Mesenchymal stem cell (in vitro differentiated cells and primary cell): ENCODE measurements at regions not wholly inside any gene's neighbourhood (a gene's known extent, or its start where the extent isn't known, plus 50 kb on each side); places are given as distances from the start of the nearest gene placed in this dataset.

ENCODE experiments used
- DNase-seq: peaks from one replicate; pipeline ENCODE4 v3.0.0-alpha.2; 2013
- H2AFZ ChIP-seq: one replicate; pipeline ENCODE4 v1.6.1; 2013; ENCODE audit warnings: low read depth, mild to moderate bottlenecking, control low read depth, inconsistent platforms, low read length, moderate library complexity
- H2AK5ac ChIP-seq: 2 replicates; pipeline ENCODE4 v1.6.1; 2013; ENCODE audit warnings: low read length, moderate library complexity, mild to moderate bottlenecking, inconsistent platforms; ENCODE audit not compliant: severe bottlenecking
- H2BK120ac ChIP-seq: one replicate; pipeline ENCODE4 v1.6.1; 2013; ENCODE audit warnings: low read depth, mild to moderate bottlenecking, inconsistent platforms, low read length, moderate library complexity
- H2BK12ac ChIP-seq, 2 experiments: one replicate each; pipeline ENCODE4 v1.6.1; 2013; ENCODE audit warnings: inconsistent platforms in 2 of 2, low read length in 2 of 2, mild to moderate bottlenecking in 2 of 2, moderate library complexity in 2 of 2, control low read depth in 1 of 2
- H2BK15ac ChIP-seq: one replicate; pipeline ENCODE4 v1.6.1; 2013; ENCODE audit warnings: mild to moderate bottlenecking, low read depth, inconsistent platforms; ENCODE audit not compliant: poor library complexity, severe bottlenecking
- H2BK5ac ChIP-seq: 2 replicates; pipeline ENCODE4 v1.6.1; 2013; ENCODE audit warnings: low read depth, mild to moderate bottlenecking, low read length, control low read depth, inconsistent platforms; ENCODE audit not compliant: poor library complexity, severe bottlenecking
- H3K14ac ChIP-seq, 2 experiments: one replicate each; pipeline ENCODE4 v1.6.1; 2013; ENCODE audit warnings: inconsistent platforms in 2 of 2, low read length in 2 of 2, control low read depth in 1 of 2, mild to moderate bottlenecking in 1 of 2, moderate library complexity in 1 of 2
- H3K18ac ChIP-seq, 2 experiments: one replicate each; pipeline ENCODE4 v1.6.1; 2013; ENCODE audit warnings: inconsistent platforms in 2 of 2, low read length in 2 of 2, control low read depth in 1 of 2, low read depth in 1 of 2, mild to moderate bottlenecking in 1 of 2
- H3K23ac ChIP-seq, 2 experiments: one replicate each; pipeline ENCODE4 v1.6.1; 2013; ENCODE audit warnings: inconsistent platforms in 2 of 2, low read length in 2 of 2, mild to moderate bottlenecking in 2 of 2, moderate library complexity in 2 of 2, control low read depth in 1 of 2
- H3K27ac ChIP-seq: 2 replicates; pipeline ENCODE4 v1.5.1; 2013; ENCODE audit warnings: mild to moderate bottlenecking, moderate library complexity, low read length, control low read depth, inconsistent platforms; ENCODE audit not compliant: poor library complexity, severe bottlenecking
- H3K27me3 ChIP-seq, 2 experiments: 2 replicates each; pipeline versions ENCODE4 v1.6.1 to v1.7.0; 2013; ENCODE audit warnings: low read length in 2 of 2, mild to moderate bottlenecking in 2 of 2, moderate library complexity in 2 of 2, control low read depth in 1 of 2, inconsistent platforms in 1 of 2; ENCODE audit not compliant: control insufficient read depth in 1 of 2, insufficient read depth in 1 of 2
- H3K36me3 ChIP-seq, 2 experiments: 2 replicates each; pipeline versions ENCODE4 v1.6.1 to v1.7.0; 2013; ENCODE audit warnings: low read length in 2 of 2, control low read depth in 1 of 2, inconsistent platforms in 1 of 2, low read depth in 1 of 2, mild to moderate bottlenecking in 1 of 2; ENCODE audit not compliant: insufficient read depth in 2 of 2, control insufficient read depth in 1 of 2
- H3K4ac ChIP-seq, 2 experiments: one replicate each; pipeline ENCODE4 v1.6.1; 2013; ENCODE audit warnings: inconsistent platforms in 2 of 2, low read length in 2 of 2, mild to moderate bottlenecking in 2 of 2, moderate library complexity in 2 of 2, control low read depth in 1 of 2, low read depth in 1 of 2
- H3K4me1 ChIP-seq: 2 replicates; pipeline ENCODE4 v1.6.1; 2013; ENCODE audit warnings: low read depth, low read length, control low read depth; ENCODE audit not compliant: control insufficient read depth, insufficient read depth
- H3K4me2 ChIP-seq: 2 replicates; pipeline ENCODE4 v1.6.1; 2013; ENCODE audit warnings: low read length, mild to moderate bottlenecking, inconsistent platforms; ENCODE audit not compliant: poor library complexity, severe bottlenecking
- H3K4me3 ChIP-seq, 2 experiments: 2 replicates each; pipeline versions ENCODE4 v1.5.1 to v1.7.0; 2013; ENCODE audit warnings: low read length in 2 of 2, mild to moderate bottlenecking in 2 of 2, control low read depth in 1 of 2, low read depth in 1 of 2; ENCODE audit not compliant: insufficient read depth in 1 of 2
- H3K79me1 ChIP-seq: replicated peaks from 2 replicates; pipeline ENCODE4 v1.6.1; 2013; ENCODE audit warnings: mild to moderate bottlenecking, control low read depth, low read length, inconsistent platforms; ENCODE audit not compliant: poor library complexity, severe bottlenecking
- H3K9ac ChIP-seq: 2 replicates; pipeline ENCODE4 v1.7.0; 2013; ENCODE audit warnings: mild to moderate bottlenecking, low read length, moderate library complexity
- H3K9me3 ChIP-seq: 2 replicates; pipeline ENCODE4 v1.7.0; 2013; ENCODE audit warnings: mild to moderate bottlenecking, low read length; ENCODE audit not compliant: control insufficient read depth
- H4K8ac ChIP-seq: one replicate; pipeline ENCODE4 v1.6.1; 2013; ENCODE audit warnings: inconsistent platforms, mild to moderate bottlenecking, low read length, moderate library complexity
- H4K91ac ChIP-seq: one replicate; pipeline ENCODE4 v1.6.1; 2013; ENCODE audit warnings: mild to moderate bottlenecking, low read length, inconsistent platforms
- WGBS: methylation state at CpG from one replicate; pipeline ENCODE4 v1.1.7; 2013; ENCODE audit warnings: mixed read lengths; 5-methylcytosine and 5-hydroxymethylcytosine counted together

GRCh38 chr5:17796142-17796541 is 161.9 kb downstream of the TAF11L14 start:
- H3K18ac ChIP-seq = no peak overlapping the region
- H3K4ac ChIP-seq = no peak overlapping the region
- no peak overlapping the region for H4K8ac ChIP-seq
- no peak overlapping the region for H3K27ac ChIP-seq
- H3K79me1 ChIP-seq = no peaks in the 10 kb centered on the region
- H2BK5ac ChIP-seq = no peak overlapping the region
- no peaks in the 10 kb centered on the region for H3K27me3 ChIP-seq
- H3K4me2 ChIP-seq = no peak overlapping the region
- H2AK5ac ChIP-seq = no peak overlapping the region
- no peaks in the 10 kb centered on the region for H3K9me3 ChIP-seq
- H2AFZ ChIP-seq = no peak overlapping the region
- H2BK120ac ChIP-seq = no peak overlapping the region
- H3K23ac ChIP-seq = no peak overlapping the region
- H3K4me1 ChIP-seq = peaks cover 1% of the 10 kb centered on the region
- no peak for DNase-seq
- H2BK12ac ChIP-seq = no peak overlapping the region
- no peak overlapping the region for H3K9ac ChIP-seq
- H3K14ac ChIP-seq = no peak overlapping the region
- H3K4me3 ChIP-seq = no peak overlapping the region
- no peak overlapping the region for H4K91ac ChIP-seq
- 79% methylated on average over 4 of the region's 5 CpGs for WGBS
- no peak overlapping the region for H2BK15ac ChIP-seq
- H3K36me3 ChIP-seq = no peaks in the 10 kb centered on the region

GRCh38 chr5:17796757-17797396 is 162.6 kb downstream of the TAF11L14 start:
- no peak overlapping the region for H3K23ac ChIP-seq
- no peak overlapping the region for H3K27ac ChIP-seq
- no peak overlapping the region for H3K18ac ChIP-seq
- H3K27me3 ChIP-seq = no peaks in the 10 kb centered on the region
- no peak overlapping the region for H3K14ac ChIP-seq
- no peak overlapping the region for H2BK120ac ChIP-seq
- no peak overlapping the region for H4K8ac ChIP-seq
- no peaks in the 10 kb centered on the region for H3K9me3 ChIP-seq
- no peak overlapping the region for H3K9ac ChIP-seq
- WGBS = 48% methylated on average over 2 of the region's 5 CpGs
- no peak overlapping the region for H3K4ac ChIP-seq
- H2BK12ac ChIP-seq = no peak overlapping the region
- no peak overlapping the region for H3K4me3 ChIP-seq
- no peaks in the 10 kb centered on the region for H3K36me3 ChIP-seq
- no peak overlapping the region for H2AK5ac ChIP-seq
- no peak overlapping the region for H3K4me2 ChIP-seq
- no peak overlapping the region for H2AFZ ChIP-seq
- H4K91ac ChIP-seq = no peak overlapping the region
- peaks cover 1% of the 10 kb centered on the region for H3K4me1 ChIP-seq
- no peaks in the 10 kb centered on the region for H3K79me1 ChIP-seq
- no peak for DNase-seq
- H2BK5ac ChIP-seq = no peak overlapping the region
- H2BK15ac ChIP-seq = no peak overlapping the region

GRCh38 chr5:17799521-17799920 is 165.3 kb downstream of the TAF11L14 start:
- H3K4me1 ChIP-seq = peaks cover 1% of the 10 kb centered on the region

GRCh38 chr5:17801595-17801994 is 167.3 kb downstream of the TAF11L14 start:
- Histone ChIP-seq H4K8ac (no peak overlapping the region), H3K18ac (no peak overlapping the region), H3K27me3 (no peaks in the 10 kb centered on the region), H2BK15ac (no peak overlapping the region), H2BK120ac (no peak overlapping the region), H3K4ac (no peak overlapping the region), H2AFZ (no peak overlapping the region), H2BK12ac (no peak overlapping the region), H3K27ac (no peak overlapping the region), H3K14ac (no peak overlapping the region), H3K4me1 (peaks cover 1% of the 10 kb centered on the region), H2AK5ac (no peak overlapping the region), H3K4me2 (no peak overlapping the region), H2BK5ac (no peak overlapping the region), H3K23ac (no peak overlapping the region), H3K36me3 (no peaks in the 10 kb centered on the region), H3K9ac (no peak overlapping the region), H3K9me3 (no peaks in the 10 kb centered on the region), H3K79me1 (no peaks in the 10 kb centered on the region), H4K91ac (no peak overlapping the region), H3K4me3 (no peak overlapping the region)
- DNase-seq = no peak
- 94% methylated on average over 2 of the region's 2 CpGs for WGBS

More at GRCh38 chr5:17799521-17799920, 165.3 kb downstream of the TAF11L14 start:
- Histone ChIP-seq H2BK120ac (no peak overlapping the region), H3K27ac (no peak overlapping the region), H3K18ac (no peak overlapping the region), H4K8ac (no peak overlapping the region), H3K4me2 (no peak overlapping the region), H2BK15ac (no peak overlapping the region), H2BK5ac (no peak overlapping the region), H2AFZ (no peak overlapping the region), H3K79me1 (no peaks in the 10 kb centered on the region), H3K4me3 (no peak overlapping the region), H3K9me3 (no peaks in the 10 kb centered on the region), H3K9ac (no peak overlapping the region), H2BK12ac (no peak overlapping the region), H4K91ac (no peak overlapping the region), H3K14ac (no peak overlapping the region), H3K36me3 (no peaks in the 10 kb centered on the region), H3K4ac (no peak overlapping the region), H3K27me3 (no peaks in the 10 kb centered on the region), H2AK5ac (no peak overlapping the region), H3K23ac (no peak overlapping the region)
- 89% methylated on average over 1 of the region's 1 CpG for WGBS
- DNase-seq = no peak
